ENCODE measurements at regions not wholly inside any gene's neighbourhood (a gene's known extent, or its start where the extent isn't known, plus 50 kb on each side); places are given as distances from the start of the nearest gene placed in this dataset.

DNA sequence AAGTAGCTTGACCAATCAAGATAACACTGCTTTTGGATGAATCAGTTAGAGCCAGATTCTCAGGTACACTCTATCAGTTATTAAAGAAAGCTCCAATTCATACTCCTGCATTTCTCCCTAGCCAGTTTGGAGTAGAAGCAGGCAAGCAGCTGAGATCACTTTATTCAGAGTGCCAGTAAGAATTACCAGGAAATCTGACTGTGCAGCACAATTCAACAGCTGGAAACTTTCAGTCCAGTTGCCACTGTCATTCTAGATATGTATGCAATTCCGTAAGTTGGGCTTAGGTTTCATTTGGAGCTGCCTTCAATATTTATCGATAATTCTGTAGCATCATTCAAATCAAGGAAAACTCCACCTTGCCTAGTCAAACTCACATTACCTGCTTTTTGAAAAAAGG, 2625.6 kb upstream of the PCDH20 start:
- H2AFZ ChIP-seq (ENCODE audit: control insufficient read depth, low read depth, low read length) = no peak overlapping the region
- no peaks in the 10 kb centered on the region for H3K9me3 ChIP-seq (replicated peaks; ENCODE audit: control insufficient read depth, insufficient read depth, low read length)
- no peaks in the 10 kb centered on the region for H3K4me1 ChIP-seq (ENCODE audit: control insufficient read depth, insufficient read depth, low read length)
- RAD21 ChIA-PET (ENCODE audit: unreplicated experiment) = no interaction called here
- CTCF ChIA-PET = interaction anchor here (0.8 to 1.5 kb wide), 2 partner anchors 15 to 23 kb away, joined by 3 to 4 read pairs; no protein-coding TSS in a partner anchor
- H3K4me2 ChIP-seq (ENCODE audit: control insufficient read depth, insufficient read depth) = no peak overlapping the region
- no peak overlapping the region for H3K27ac ChIP-seq (ENCODE audit: control insufficient read depth, insufficient read depth)
- no TSS peak for BruUV-seq (replicated peaks)
- no peaks in the 10 kb centered on the region for H3K27me3 ChIP-seq (replicated peaks in 1 of 2; ENCODE audit: control insufficient read depth in 2 of 2, insufficient read depth in 2 of 2, low read length in 1 of 2)
- H3K9ac ChIP-seq (ENCODE audit: control insufficient read depth, insufficient read depth, low read length) = no peak overlapping the region
- no peak overlapping the region for H3K4me3 ChIP-seq
- TF ChIP-seq KDM1A (IDR thresholded peaks at IDR 0.05; ENCODE audit: borderline replicate concordance) (no peak), KAT2A (conservative IDR thresholded peaks at IDR 0.05; ENCODE audit: control insufficient read depth, low read depth, low read length) (no peak)
- SMC1A ChIA-PET (ENCODE audit: uncharacterized antibody, unreplicated experiment) = interaction anchor here (1.1 to 1.2 kb wide), 2 partner anchors 11 to 41 kb away, joined by 3 read pairs; no protein-coding TSS in a partner anchor
- no peaks in the 10 kb centered on the region for H3K79me2 ChIP-seq (ENCODE audit: control insufficient read depth, insufficient read depth, low read length)
- intact Hi-C loops (cut with micrococcal nuclease; ENCODE audit: unreplicated experiment) = no loop called here
- in situ Hi-C loops (cut with MboI) = no loop called here
- POLR2A ChIA-PET = no interaction called here
- FAIRE-seq (no peak), DNase-seq (ENCODE audit: low read depth, low spot score) (no peak), ATAC-seq (no peak)
- H3K36me3 ChIP-seq (ENCODE audit: control insufficient read depth in 2 of 2, insufficient read depth in 2 of 2, low read length in 1 of 2) = no peaks in the 10 kb centered on the region
- 49% methylated on average over 2 of the region's 2 CpGs for WGBS (ENCODE audit: insufficient coverage, insufficient replicate concordance, low lambda C conversion rate, missing lambda C conversion rate)
- no peaks in the 10 kb centered on the region for H4K20me1 ChIP-seq (ENCODE audit: control insufficient read depth, insufficient read depth)

DNA sequence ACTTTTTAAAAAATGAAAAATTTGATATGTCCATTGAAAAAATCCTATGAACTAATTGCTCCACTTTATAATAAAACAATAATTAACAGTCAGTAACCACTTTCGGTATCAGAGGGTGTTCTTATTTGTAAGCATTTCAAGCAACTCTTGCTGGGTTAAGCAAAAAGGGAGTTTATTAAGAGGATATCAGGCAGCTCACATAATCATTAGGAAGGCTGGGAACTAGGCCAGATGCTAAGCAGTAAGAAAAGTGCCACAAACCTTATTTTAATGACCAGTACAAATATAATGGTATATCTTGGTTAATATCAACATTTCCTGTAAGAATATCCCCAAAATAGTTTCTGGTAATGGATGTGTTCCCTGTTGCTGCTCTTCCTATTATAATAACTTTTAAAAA, 2618.3 kb upstream of the PCDH20 start:
- Histone ChIP-seq H3K9me3 (replicated peaks; ENCODE audit: control insufficient read depth, insufficient read depth, low read length) (no peaks in the 10 kb centered on the region), H3K4me1 (ENCODE audit: control insufficient read depth, insufficient read depth, low read length) (no peaks in the 10 kb centered on the region), H3K27ac (ENCODE audit: control insufficient read depth, insufficient read depth) (no peak overlapping the region), H3K9ac (ENCODE audit: control insufficient read depth, insufficient read depth, low read length) (no peak overlapping the region), H3K36me3 (ENCODE audit: control insufficient read depth in 2 of 2, insufficient read depth in 2 of 2, low read length in 1 of 2) (no peaks in the 10 kb centered on the region), H3K4me2 (ENCODE audit: control insufficient read depth, insufficient read depth) (no peak overlapping the region), H3K27me3 (replicated peaks in 1 of 2; ENCODE audit: control insufficient read depth in 2 of 2, insufficient read depth in 2 of 2, low read length in 1 of 2) (no peaks in the 10 kb centered on the region), H4K20me1 (ENCODE audit: control insufficient read depth, insufficient read depth) (no peaks in the 10 kb centered on the region), H2AFZ (ENCODE audit: control insufficient read depth, low read depth, low read length) (no peak overlapping the region), H3K79me2 (ENCODE audit: control insufficient read depth, insufficient read depth, low read length) (no peaks in the 10 kb centered on the region), H3K4me3 (no peak overlapping the region)
- ATAC-seq (peak; percentile 27; the same call in 1 of the 3 replicates), FAIRE-seq (no peak), DNase-seq (ENCODE audit: low read depth, low spot score) (no peak)
- CTCF ChIA-PET = no interaction called here
- 40% methylated on average over 1 of the region's 1 CpG for WGBS (ENCODE audit: insufficient coverage, insufficient replicate concordance, low lambda C conversion rate, missing lambda C conversion rate)
- intact Hi-C loops (cut with micrococcal nuclease; ENCODE audit: unreplicated experiment) = no loop called here
- POLR2A ChIA-PET = no interaction called here
- RAD21 ChIA-PET (ENCODE audit: unreplicated experiment) = interaction anchor here (1.3 kb wide), 1 partner anchor 41 kb away, joined by 3 read pairs; no protein-coding TSS in a partner anchor
- no TSS peak for BruUV-seq (replicated peaks)
- in situ Hi-C loops (cut with MboI) = no loop called here
- no peak for TF ChIP-seq PML (IDR thresholded peaks at IDR 0.05; ENCODE audit: low read length)
- TF ChIP-seq, protein P1, sequence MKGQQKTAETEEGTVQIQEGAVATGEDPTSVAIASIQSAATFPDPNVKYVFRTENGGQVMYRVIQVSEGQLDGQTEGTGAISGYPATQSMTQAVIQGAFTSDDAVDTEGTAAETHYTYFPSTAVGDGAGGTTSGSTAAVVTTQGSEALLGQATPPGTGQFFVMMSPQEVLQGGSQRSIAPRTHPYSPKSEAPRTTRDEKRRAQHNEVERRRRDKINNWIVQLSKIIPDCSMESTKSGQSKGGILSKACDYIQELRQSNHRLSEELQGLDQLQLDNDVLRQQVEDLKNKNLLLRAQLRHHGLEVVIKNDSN (IDR thresholded peaks at IDR 0.05; ENCODE audit: borderline replicate concordance, extremely low read length, insufficient read depth, low read depth, low read length) = no peak
- no peak for TF ChIP-seq CBX5 (IDR thresholded peaks at IDR 0.05; ENCODE audit: low read depth)
- TF ChIP-seq RCOR1 (conservative IDR thresholded peaks at IDR 0.05; ENCODE audit: low read depth, low read length) = no peak
- TF ChIP-seq RELA (IDR thresholded peaks at IDR 0.05; ENCODE audit: borderline replicate concordance, partially characterized antibody) = no peak
- no peak for TF ChIP-seq EGR1 (IDR thresholded peaks at IDR 0.05; ENCODE audit: borderline replicate concordance in 1 of 2, low read depth in 2 of 2, low read length in 2 of 2)
- no peak for TF ChIP-seq BCL11A (IDR thresholded peaks at IDR 0.05; ENCODE audit: low read depth, low read length)
- SMC1A ChIA-PET (ENCODE audit: uncharacterized antibody, unreplicated experiment) = interaction anchor here (0.8 kb wide), 1 partner anchor 365 kb away, joined by 3 read pairs; no protein-coding TSS in a partner anchor
